Mesodermal cell (in vitro differentiated cells): ENCODE measurements at regions not wholly inside any gene's neighbourhood (a gene's known extent, or its start where the extent isn't known, plus 50 kb on each side); places are given as distances from the start of the nearest gene placed in this dataset.

ENCODE experiments used
- H3K27ac ChIP-seq: 2 replicates; pipeline ENCODE4 v1.7.0; 2013; ENCODE audit warnings: mild to moderate bottlenecking, low read depth, low read length, moderate library complexity; ENCODE audit not compliant: severe bottlenecking
- H3K36me3 ChIP-seq: 2 replicates; pipeline ENCODE4 v1.7.1; 2013; ENCODE audit warnings: mild to moderate bottlenecking, low read length, moderate library complexity; ENCODE audit not compliant: control insufficient read depth, insufficient read depth
- H3K4me1 ChIP-seq: one replicate; pipeline ENCODE4 v1.7.1; 2013; ENCODE audit warnings: mild to moderate bottlenecking, low read length; ENCODE audit not compliant: insufficient read depth, control insufficient read depth, poor library complexity, severe bottlenecking
- H3K4me3 ChIP-seq: 2 replicates; pipeline ENCODE4 v1.7.0; 2013; ENCODE audit warnings: low read length, control low read depth, mild to moderate bottlenecking; ENCODE audit not compliant: insufficient read depth, poor library complexity, severe bottlenecking; ENCODE audit errors: extremely low read depth
- H3K9me3 ChIP-seq: 2 replicates; pipeline ENCODE4 v1.7.1; 2013; ENCODE audit warnings: mild to moderate bottlenecking, low read length, moderate library complexity; ENCODE audit not compliant: control insufficient read depth
- WGBS, 2 experiments: methylation state at CpG; one replicate each; pipeline ENCODE4 v1.1.5; 2013; ENCODE audit warnings: missing lambda C conversion rate in 2 of 2; ENCODE audit not compliant: insufficient coverage in 2 of 2; 5-methylcytosine and 5-hydroxymethylcytosine counted together

GRCh38 chr6:45714006-45714730 is 301.5 kb downstream of the CLIC5 start:
- Histone ChIP-seq H3K9me3 (no peaks in the 10 kb centered on the region), H3K36me3 (no peaks in the 10 kb centered on the region), H3K4me3 (no peak overlapping the region), H3K27ac (no peak overlapping the region), H3K4me1 (peaks cover 10% of the 10 kb centered on the region)
- WGBS, 2 experiments: 71 to 84% methylated on average over 9 of the region's 11 CpGs
